ENCODE measurements at regions not wholly inside any gene's neighbourhood (a gene's known extent, or its start where the extent isn't known, plus 50 kb on each side); places are given as distances from the start of the nearest gene placed in this dataset.

DNA sequence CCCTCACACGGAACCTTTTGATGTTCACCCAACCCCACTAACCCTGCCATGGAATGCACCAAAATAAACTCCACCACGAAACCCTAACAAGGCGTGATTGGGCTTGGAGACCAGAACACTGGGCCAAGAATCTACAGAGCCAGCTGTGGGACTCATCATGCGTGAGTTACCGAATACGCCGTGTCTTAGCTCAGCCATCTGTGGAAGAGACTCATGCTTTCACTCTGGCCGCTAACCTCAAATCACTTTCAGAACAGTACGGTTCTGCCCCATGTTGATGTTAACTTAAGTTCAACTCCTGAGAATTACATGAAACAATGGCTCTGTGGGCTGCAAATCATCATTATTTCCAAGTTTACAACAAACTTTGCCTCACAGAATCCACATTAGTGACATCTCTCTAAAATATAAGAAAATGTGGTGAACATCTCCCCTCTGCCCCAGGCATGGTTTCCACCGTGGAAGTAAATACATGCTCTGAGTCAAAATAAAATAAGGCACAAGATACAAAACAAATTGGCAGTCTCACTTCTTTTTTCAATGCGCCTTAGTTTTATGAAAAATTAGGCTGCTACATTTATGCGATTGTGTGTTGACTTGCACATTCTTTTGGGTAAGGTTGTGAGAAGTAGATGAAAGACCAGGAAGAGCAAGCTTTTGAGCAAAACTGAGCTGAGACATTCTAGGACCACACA, 308.9 kb upstream of the EXOC2 start:
- TF ChIP-seq, protein P1, sequence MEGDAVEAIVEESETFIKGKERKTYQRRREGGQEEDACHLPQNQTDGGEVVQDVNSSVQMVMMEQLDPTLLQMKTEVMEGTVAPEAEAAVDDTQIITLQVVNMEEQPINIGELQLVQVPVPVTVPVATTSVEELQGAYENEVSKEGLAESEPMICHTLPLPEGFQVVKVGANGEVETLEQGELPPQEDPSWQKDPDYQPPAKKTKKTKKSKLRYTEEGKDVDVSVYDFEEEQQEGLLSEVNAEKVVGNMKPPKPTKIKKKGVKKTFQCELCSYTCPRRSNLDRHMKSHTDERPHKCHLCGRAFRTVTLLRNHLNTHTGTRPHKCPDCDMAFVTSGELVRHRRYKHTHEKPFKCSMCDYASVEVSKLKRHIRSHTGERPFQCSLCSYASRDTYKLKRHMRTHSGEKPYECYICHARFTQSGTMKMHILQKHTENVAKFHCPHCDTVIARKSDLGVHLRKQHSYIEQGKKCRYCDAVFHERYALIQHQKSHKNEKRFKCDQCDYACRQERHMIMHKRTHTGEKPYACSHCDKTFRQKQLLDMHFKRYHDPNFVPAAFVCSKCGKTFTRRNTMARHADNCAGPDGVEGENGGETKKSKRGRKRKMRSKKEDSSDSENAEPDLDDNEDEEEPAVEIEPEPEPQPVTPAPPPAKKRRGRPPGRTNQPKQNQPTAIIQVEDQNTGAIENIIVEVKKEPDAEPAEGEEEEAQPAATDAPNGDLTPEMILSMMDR (IDR thresholded peaks at IDR 0.05), result no peak
- H3K36me3 Mint-ChIP-seq (ENCODE audit: low read depth), result no peaks in the 10 kb centered on the region
- no peak overlapping the region for H3K27ac Mint-ChIP-seq (ENCODE audit: unreplicated experiment)
- no peaks in the 10 kb centered on the region for H3K9me3 Mint-ChIP-seq (ENCODE audit: low read depth)
- peaks cover 43% of the 10 kb centered on the region for H3K27me3 Mint-ChIP-seq (ENCODE audit: low read depth)
- H3K4me1 Mint-ChIP-seq (ENCODE audit: low read depth), result no peaks in the 10 kb centered on the region
- no peak for DNase-seq (ENCODE audit: low spot score)
- no peak overlapping the region for H3K4me3 Mint-ChIP-seq (ENCODE audit: unreplicated experiment)

DNA sequence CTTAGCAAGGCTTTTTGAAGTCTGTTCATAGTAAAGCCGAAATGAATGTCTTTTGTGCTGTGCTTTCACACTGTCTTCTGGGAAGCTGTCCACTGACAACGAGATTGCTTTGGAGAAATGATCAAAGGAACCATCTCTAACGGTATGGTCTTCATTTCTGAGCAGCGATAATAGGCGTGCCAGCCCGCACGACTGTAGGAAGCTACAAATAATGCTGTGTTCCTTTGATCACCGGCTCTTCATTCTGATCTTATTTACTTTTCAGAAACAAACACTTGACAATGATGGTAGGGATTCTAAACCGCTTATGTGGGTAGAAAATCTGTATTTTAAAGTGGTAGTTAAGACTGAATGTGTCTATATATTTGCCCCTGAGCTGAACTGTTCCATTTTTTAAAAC, 306.6 kb upstream of the EXOC2 start:
- TF ChIP-seq, protein P1 (IDR thresholded peaks at IDR 0.05), result no peak
- Mint-ChIP-seq H3K36me3 (ENCODE audit: low read depth) (no peaks in the 10 kb centered on the region), H3K4me3 (ENCODE audit: unreplicated experiment) (no peak overlapping the region), H3K9me3 (ENCODE audit: low read depth) (no peaks in the 10 kb centered on the region), H3K27ac (ENCODE audit: unreplicated experiment) (no peak overlapping the region), H3K4me1 (ENCODE audit: low read depth) (no peaks in the 10 kb centered on the region), H3K27me3 (ENCODE audit: low read depth) (peaks cover 47% of the 10 kb centered on the region)
- DNase-seq (ENCODE audit: low spot score), result no peak

DNA sequence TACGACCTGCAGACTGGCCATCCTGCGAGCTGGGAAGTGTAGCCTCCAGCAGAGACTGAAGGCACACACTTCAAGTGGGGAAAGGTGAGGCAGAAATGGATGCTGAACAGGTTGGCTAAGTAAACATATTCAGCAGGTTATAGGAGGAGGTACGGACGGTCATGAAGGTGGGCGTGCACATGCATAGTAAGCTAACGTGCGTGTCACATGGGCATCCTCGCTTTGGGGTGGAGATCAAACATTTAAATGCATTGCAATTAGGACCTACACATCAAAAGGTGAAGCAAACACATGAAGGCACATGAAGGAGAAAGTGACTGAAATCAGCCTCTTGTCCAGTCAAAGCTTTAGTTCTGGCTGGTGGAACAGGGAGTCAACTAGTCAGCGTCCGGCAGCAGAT, 305.6 kb upstream of the EXOC2 start:
- no peaks in the 10 kb centered on the region for H3K36me3 Mint-ChIP-seq (ENCODE audit: low read depth)
- no peak overlapping the region for H3K4me3 Mint-ChIP-seq (ENCODE audit: unreplicated experiment)
- DNase-seq (ENCODE audit: low spot score), result no peak
- H3K9me3 Mint-ChIP-seq (ENCODE audit: low read depth), result no peaks in the 10 kb centered on the region
- peaks cover 45% of the 10 kb centered on the region for H3K27me3 Mint-ChIP-seq (ENCODE audit: low read depth)
- no peaks in the 10 kb centered on the region for H3K4me1 Mint-ChIP-seq (ENCODE audit: low read depth)
- TF ChIP-seq, protein P1 (IDR thresholded peaks at IDR 0.05), result no peak
- H3K27ac Mint-ChIP-seq (ENCODE audit: unreplicated experiment), result no peak overlapping the region

DNA sequence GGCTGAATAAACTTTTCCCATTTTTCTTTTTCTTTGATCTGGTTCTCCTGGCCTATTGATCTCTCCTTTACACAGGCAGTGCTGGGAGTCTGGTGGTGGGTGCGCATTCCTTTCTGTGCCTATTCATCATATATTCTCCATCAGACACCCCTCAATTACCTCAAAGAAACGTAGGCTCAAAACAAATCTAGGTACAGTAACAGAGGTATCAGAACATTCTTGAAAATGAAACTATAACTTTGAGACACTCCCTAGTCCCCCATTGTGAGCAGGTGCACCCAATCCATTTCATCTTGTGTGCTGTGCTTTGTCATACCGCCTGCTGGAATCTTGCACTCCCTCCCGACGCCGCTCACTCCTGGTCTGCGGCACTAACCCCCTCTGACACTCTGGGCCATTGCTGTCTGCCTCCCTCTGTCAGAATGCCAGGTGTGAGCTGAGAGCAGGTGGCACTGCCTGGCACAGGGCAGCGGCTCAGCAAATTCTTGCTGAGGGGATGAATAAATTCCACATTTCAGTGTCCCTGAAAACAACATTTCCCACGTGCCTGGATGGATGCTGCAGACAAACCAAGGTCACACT, 303.4 kb upstream of the EXOC2 start:
- Mint-ChIP-seq H3K4me1 (ENCODE audit: low read depth) (no peaks in the 10 kb centered on the region), H3K36me3 (ENCODE audit: low read depth) (no peaks in the 10 kb centered on the region), H3K27me3 (ENCODE audit: low read depth) (peaks cover 48% of the 10 kb centered on the region), H3K9me3 (ENCODE audit: low read depth) (peaks cover 8% of the 10 kb centered on the region), H3K27ac (ENCODE audit: unreplicated experiment) (no peak overlapping the region), H3K4me3 (ENCODE audit: unreplicated experiment) (no peak overlapping the region)
- TF ChIP-seq, protein P1 (IDR thresholded peaks at IDR 0.05), result no peak
- no peak for DNase-seq (ENCODE audit: low spot score)

DNA sequence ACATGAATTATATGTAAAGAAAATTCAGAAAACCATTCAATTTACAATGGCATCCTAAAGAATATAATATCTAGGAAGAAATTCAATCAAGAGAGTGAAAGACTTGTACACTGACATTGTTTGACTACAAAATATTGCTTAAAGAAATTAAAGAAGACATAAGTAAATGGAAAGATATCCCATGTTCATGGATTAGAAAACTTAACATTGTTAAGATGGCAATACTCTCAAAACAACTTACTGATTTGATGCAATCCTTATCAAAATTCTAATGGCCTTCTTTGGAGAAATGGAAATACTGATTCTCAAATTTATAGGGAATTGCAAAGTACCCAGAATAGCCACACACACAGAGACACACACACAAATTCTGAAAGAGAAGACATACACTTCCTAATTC, 298.3 kb upstream of the EXOC2 start:
- no peak overlapping the region for H3K27ac Mint-ChIP-seq (ENCODE audit: unreplicated experiment)
- peaks cover 24% of the 10 kb centered on the region for H3K27me3 Mint-ChIP-seq (ENCODE audit: low read depth)

More for the DNA sequence above, 298.3 kb upstream of the EXOC2 start:
- Mint-ChIP-seq H3K36me3 (ENCODE audit: low read depth) (no peaks in the 10 kb centered on the region), H3K4me1 (ENCODE audit: low read depth) (no peaks in the 10 kb centered on the region), H3K4me3 (ENCODE audit: unreplicated experiment) (no peak overlapping the region), H3K9me3 (ENCODE audit: low read depth) (peaks cover 22% of the 10 kb centered on the region)
- no peak for DNase-seq (ENCODE audit: low spot score)
- TF ChIP-seq, protein P1 (IDR thresholded peaks at IDR 0.05), result no peak

Data from chondrocyte (in vitro differentiated cells).